NAMALWA (cell line): ENCODE measurements at regions not wholly inside any gene's neighbourhood (a gene's known extent, or its start where the extent isn't known, plus 50 kb on each side); places are given as distances from the start of the nearest gene placed in this dataset.
"Not testable (repeated sequence)": the region's sequence is repeated elsewhere in the genome, so short reads cannot be mapped to it uniquely, and the experiment has no call there.

ENCODE experiments used
- DNase-seq: peaks from one replicate; pipeline ENCODE4 v3.0.0-alpha.2; 2015; ENCODE audit warnings: low spot score

DNA sequence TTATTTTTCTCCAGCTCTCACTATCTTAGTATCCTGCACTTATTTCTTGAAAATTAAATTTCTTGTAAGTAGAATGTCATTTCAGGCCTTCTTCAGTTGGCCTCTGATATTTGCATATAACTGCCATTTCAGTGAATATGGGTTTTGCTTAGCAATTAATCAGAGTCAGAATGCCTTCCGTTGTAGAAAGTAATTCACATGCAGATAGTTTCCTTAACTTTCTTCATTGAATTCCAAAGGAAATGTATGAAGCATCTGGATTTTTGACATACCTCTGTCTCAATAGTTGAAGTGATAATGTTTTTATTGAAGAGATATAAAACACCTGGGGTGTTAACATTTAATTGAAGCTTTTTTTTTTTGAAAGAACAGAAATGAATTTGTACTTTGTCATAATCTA, 914.1 kb upstream of the NXPH2 start:
- DNase-seq = no peak

DNA sequence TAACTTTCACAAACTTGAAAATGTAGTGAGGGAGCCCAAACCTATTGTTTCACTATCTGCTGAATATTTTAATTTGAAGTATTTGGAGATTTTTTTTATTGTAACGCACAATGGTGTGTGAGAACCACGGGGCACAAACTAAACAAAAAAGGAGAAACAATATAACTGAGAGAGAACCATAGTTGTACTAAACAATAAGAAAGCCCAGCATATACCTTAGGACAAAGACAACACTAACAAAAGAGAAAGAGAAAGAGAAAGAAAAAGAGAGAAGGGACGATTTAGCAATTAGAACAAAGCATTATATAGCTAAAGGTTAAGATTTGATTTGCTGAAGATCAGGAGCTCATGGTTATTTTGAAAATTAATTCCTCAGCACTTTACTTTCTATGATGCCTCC, 906.0 kb upstream of the NXPH2 start:
- no peak for DNase-seq

DNA sequence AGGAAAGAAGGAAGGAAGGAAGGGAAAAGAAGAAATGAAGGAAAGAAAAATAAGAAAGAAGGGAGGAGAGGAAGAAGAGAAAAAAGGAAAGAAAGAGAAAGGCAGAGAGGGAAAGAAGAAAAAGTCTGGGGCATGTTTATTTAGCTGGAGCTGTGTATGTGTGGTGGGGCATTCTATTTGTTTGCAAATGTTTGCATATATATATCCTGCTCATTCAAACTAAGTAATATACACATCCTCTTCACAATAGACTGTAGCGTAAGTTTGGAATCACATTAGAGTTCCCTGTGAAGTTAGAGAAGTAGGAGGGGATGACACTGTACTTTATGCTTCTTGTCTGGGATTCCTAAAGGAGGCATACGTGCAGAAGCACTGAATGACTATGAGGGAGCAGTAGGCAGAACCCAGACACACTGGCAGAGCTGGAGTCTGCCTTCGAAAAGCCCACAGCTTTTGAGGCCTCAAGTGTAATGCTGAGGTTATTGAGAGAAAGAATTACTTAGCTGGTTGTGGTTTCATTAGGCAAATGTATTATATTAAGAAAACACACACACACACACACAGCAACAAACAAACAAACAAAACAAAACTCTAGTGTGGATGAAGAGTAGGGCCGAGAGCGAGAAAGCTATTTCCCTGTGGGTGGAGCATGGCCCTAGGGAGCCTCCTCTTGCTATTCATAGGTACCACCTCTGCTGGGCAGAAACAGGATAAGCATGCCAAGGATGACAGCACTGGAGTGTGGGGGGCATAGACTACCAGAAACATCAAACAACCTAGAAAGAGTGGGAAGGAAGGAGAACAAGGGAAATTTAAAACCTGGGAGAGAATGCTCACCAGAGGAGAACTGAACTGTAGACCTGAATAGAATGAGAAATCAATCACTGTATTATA, 905.1 kb upstream of the NXPH2 start:
- DNase-seq = no peak

DNA sequence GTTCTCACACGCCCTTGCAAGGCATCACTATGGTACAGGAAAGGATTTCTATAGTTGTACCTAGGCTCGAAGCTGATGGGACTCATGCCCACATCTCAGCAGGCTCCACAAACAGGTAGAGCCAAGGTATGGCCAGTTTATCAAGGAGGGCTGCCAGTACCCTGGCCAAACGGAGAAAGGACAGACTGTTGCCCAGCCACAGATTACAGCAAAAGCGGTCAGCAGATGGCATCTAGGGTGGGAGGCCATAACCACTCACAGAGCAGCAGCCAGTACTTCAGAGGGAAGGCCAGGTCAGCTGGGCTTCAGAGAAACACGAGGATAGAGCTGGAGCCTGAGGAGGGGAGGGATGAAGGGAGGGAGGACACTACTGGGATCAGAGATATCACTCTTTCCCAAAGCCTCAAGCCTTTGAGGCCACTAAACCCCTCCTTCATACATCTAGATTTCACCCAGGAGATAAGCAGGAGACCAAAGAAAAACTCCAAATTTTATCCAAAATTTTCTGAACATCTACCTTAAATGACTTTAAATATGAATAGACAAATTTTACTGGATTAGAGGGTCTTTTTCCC, 904.2 kb upstream of the NXPH2 start:
- no peak for DNase-seq

DNA sequence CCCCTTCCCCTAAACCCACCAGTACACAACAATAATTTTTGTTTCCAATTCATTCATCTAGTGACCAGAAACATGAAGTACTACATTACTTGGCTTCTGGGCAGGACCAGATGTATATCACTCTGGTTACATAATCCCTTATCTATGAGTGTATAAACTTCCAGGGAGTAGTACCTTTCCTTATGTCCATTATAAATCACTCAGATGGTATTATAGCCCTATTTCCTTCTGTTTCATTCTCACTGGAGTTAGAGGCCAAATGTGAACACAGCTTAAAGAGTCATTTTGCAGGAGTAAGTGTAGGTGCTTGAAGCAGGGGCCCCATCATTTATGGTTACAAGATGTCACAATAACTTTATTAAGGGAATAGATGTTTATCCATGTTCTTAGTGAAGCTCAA, 894.4 kb upstream of the NXPH2 start:
- DNase-seq = no peak

DNA sequence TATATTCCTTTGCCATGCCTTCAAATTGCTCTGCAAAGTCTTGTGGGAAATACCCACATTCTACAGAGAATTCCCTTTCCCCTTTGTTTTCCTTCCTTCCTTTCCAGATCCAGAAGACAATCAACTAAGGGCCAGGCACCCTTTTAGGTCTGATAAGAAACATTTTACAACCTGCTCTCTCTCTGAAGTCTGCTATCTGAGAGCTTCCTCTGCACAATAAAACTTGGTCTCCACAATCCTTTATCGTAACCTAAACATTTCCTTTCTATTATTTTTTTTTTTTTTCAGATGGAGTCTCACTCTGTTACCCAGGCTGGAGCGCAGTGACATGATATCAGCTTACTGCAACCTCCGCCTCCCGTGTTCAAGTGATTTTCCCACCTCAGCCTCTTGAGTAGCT, 893.3 kb upstream of the NXPH2 start:
- DNase-seq = not testable (repeated sequence)

DNA sequence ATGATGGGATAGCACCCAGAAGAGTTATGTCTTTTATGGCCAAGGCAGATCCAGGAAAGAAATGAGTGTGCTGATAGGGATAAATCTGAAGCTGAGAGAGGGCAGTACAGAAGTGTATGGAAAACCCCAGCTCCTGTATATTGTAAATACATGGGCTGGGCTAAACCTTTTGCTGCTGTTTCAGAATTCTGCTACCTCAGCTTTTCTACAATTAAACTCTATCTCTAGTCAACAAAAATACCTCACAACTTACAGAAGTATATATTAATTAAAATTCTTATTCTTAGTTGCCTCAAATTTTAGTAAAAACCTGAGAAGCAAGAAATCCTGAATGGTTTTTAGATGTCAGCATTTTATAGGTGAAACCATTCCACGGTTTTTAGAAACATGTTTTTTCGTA, 889.5 kb upstream of the NXPH2 start:
- DNase-seq = no peak

DNA sequence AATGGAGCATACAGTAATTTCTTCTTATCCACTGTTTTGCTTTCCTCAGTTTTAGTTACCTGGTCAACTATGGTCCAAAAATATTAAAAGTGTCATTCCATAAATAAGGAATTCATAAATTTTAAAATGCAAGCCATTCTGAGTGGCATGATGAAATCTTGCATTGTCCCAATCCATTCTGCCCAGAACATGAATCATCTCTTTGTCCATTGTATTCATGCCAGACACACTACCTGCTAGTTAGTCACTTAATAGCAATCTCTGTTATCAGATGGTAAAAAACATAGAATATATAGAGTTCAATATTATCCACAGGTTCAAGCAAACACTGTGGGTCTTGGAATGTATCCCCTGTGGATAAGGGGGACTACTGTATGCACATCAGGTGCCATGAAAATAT, 872.2 kb upstream of the NXPH2 start:
- no peak for DNase-seq

DNA sequence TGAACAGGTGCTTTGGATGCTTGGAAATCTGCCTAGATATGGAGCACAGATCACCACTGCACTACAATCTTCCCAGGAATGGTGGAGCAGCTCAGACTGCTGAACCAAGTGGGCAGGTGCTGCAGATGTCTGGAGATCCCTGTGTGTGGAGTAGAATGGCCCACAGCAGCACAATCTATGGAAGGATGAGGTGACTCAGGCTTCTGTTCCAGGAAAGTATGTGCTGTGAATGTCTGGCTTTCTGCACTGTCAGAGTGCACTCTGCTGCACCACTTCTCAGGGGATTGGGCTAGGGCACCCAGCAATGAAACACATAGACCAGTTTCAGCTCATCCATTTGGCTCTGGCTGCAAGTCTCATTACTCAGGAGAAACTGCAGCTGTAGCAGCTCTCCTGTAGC, 865.4 kb upstream of the NXPH2 start:
- DNase-seq = no peak

DNA sequence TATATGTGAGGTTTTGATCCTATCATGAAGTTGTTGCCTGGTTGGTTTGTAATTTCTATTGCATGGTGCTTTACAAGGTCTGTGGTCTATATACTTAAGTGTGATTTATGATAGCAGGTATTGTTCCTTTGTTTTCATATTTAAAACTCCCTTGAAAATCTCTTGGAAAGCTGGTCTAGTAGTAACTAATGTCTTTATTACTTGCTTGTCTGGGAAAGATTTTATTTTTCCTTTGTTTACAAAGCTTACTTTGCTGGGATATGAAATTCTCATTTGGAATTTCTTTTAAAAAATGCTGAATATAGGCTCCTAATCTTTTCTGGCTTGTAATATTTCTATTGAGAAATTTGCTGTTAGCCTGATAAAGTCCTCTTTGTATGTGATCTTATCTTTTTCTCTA, 862.9 kb upstream of the NXPH2 start:
- DNase-seq = no peak

DNA sequence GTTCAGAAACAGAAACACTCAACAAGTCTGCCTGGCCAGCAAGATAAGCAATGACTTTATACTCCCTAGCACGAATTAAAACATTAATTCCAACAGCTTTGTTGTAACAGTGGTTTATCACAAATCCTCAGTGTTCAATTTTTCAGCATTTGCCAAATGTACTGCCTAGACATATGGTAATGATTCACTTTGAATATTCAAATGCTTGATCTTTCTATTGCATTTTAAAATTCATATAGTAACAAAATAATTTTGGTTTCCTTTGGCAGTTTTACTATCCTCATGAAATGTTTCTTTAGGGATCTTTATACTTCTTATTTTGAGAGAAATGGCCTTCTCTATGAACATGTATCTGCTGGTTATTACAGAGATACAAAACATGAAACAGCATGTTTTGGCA, 851.8 kb upstream of the NXPH2 start:
- DNase-seq = no peak

DNA sequence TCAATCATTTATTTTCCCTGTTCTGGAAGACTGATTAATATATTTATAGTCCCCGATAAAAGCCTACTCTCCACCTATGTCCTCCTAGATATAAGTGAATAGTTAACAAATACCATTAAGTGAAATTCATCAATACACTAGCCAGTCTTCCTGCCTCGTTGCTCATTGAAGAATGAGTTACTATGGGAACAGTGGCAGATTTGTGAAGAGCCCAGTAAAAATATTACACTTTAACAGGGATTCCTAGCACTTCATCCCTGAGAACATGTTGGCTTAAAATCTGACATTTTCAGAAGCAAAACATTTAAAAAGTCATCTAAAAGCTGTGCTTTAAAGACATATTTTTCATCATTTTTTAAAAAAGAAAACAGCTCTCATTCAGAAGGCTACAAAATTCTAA, 848.7 kb upstream of the NXPH2 start:
- no peak for DNase-seq

DNA sequence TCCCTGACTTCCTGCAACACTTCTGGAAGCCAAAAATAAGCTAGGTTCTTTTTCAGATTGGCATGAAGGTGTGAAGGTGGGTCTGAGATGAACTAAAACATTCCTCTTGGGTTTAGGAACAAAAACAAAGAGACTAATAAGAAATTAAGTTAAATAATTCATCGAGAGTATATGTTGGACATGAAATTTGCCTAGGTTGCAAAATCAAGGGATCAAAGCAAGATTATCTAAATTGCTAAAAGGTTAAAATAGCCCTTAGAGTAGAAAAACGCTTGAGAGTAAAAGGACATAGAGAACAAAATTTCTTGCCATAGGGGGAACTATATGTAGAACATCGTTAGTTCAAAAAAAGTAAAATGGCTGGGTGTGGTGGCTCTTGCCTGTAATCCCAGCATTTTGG, 845.9 kb upstream of the NXPH2 start:
- no peak for DNase-seq

DNA sequence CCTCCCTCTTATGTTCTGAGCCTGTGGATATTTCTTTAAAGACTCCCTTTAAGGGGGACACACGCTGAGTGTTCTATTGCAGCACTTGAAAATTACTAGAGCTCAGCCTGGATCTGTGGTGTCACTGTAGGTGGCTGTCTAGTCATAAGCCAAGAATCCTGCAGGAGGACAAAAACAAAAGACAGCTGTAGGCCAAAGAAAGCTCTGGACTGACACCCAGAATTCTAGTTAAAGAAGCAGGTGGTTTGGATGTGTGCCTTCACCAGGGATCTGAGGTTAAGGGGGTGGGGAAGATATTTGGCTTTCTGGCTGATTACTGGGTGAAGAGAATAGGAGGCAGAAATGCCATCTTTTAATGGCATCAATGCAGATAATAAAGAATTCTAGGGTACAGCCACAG, 842.5 kb upstream of the NXPH2 start:
- no peak for DNase-seq

DNA sequence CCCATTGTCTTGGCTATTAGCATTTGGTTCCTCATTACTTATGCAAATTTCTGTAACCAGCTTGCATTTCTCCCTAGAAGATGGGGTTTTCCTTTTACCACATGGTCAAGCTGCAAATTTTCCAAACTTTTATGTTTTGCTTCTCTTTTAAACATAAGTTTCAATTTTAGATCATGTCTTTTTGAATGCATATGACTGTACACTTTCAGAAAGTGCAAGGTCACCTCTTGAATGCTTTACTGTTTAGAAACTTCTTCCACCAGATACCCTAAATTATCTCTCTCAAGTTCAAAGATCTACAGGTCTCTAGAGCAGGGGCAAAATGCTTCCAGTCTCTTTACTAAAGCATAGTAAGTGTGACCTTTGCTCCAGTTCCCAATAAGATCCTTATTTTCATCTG, 837.6 kb upstream of the NXPH2 start:
- no peak for DNase-seq

DNA sequence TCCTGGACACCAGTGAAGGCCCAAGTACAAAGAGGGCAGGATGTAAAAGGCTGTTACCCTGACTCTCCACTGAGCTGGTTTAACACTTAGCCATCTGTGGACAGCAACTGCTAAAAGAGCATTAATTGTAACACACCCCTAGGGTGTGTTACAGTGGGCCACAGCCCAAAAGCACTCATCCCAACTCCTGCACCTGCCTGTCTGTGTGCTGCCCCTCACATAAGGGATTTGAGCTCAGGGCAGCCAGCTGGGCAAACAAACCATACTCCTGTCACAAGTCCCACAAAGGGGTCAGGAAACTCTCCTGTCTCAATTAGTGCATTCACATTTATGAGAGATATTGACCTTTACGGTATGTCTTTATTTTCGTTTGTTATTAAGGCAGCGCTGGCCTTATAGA, 833.1 kb upstream of the NXPH2 start:
- no peak for DNase-seq

DNA sequence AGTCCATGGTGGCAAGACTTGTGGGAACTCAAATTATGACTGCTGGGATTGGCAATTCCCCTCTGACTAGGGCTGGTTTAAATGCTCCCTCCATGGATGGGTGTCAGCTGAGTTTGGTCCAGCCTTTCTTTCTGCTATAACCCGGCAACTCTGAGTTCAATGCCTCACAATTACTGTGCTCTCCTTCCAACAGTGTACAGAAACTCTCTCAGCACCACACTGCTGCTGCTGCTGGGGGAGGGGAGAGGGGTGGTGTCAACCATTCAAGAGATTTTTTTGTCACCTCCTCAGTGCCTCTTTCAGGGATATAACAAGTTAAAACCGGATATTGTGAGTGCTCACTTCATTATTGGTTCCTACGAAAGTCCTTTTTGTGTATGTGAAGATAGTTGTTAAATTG, 830.3 kb upstream of the NXPH2 start:
- DNase-seq = no peak

DNA sequence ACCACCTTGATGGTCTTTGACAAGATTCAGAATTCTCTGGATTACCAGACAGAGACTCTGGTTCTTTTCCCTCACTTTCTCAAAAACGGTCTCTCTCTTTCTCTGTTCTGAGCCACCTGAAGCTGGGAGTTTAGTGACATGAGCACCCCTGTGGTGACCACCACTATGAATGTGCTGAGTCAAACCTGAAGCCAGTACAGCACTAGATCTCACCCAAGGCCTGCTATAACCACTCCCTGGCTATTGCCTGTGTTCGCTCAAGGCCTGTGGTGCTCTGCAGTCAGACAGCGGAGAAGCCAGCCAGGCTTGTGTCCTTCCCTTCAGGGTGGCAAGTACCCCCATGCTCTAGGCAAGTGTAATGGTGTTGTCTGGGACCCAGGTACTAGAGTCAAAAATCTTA, 828.9 kb upstream of the NXPH2 start:
- DNase-seq = no peak

DNA sequence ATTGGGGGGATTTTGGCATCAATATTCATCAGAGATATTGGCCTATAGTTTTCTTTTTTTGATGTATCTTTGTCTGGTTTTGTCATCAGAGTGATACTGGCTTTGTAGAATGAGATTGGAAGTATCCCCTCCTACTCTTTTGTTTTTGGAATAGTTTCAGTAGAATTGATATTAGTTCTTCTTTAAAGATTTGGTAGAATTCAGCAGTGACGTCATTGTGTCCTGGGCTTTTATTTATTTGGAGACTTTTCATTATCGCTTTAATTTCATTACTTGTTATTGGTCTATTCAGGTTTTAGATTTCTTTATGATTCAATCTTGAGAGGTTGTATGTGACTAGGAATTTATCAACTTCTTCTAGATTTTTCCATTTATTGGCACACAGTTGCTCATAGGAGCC, 825.5 kb upstream of the NXPH2 start:
- no peak for DNase-seq

DNA sequence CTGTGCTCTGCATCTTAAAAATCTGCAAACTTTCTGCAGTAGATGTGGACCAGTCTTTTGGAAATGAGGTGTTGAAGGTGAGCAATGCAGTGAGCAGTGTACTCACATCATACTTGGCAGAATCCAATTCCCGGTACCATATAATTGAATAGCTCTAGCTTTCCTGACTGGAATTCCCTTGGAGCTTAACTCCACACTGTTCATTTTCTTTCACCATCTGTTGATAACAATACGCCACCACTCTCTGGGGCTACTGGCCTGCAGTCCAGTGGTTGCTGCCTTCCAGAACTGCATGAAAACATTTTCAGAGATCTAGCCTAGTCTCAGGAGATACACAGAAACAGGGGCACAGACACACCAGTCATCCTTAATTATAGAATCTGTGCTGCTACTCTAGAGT, 820.0 kb upstream of the NXPH2 start:
- no peak for DNase-seq

DNA sequence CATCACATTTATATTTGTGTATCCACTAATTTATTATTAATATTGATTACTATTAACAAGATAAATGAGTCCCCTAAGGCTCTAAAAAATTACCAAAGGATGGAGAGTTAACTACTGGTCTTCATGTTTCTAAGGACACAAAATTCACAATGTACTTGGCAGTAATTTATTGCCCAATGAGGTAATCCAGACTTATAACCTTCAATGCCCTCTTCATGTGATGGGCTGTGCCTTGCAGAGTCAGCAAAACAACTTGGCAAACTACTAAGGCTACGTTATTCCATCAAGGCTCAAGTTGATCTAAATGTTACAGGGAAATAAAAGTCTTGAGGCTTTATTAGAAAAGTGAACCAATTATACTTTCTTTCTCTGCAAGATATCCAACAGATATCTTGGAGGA, 804.9 kb upstream of the NXPH2 start:
- DNase-seq = no peak

DNA sequence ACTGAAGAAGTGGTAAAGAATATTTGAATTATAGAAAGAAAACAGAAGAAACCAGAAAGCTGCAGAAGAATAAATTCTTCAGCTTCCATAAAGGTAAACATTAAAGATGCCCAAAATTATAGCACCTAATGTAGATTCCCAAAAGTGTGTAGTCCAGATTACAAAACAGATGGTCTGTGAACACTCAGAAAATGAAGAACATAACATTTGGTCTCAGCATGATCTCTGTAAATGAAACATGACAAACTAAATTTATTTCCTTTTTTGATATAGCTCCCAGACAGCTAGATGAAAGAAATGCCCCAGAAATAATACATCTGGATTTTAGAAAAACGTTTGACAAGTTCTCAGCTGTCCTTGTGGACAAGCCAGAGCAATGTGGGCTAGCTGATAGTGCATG, 794.2 kb upstream of the NXPH2 start:
- no peak for DNase-seq

DNA sequence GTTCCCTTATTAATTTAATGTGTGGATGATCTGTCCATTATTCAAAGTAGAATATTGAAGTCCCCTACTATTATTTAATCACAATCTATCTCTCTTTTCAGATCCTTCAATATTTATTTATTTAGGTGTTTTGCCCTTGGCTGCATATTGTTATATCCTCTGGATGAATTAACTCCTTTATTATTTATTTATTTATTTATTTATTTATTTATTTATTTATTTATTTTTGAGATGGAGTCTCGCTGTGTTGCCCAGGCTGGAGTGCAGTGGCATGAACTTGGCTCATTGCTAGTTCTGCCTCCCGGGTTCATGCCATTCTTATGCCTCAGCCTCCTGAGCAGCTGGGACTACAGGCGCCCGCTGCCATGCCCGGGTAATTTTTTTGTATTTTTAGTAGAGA, 776.6 kb upstream of the NXPH2 start:
- no peak for DNase-seq

DNA sequence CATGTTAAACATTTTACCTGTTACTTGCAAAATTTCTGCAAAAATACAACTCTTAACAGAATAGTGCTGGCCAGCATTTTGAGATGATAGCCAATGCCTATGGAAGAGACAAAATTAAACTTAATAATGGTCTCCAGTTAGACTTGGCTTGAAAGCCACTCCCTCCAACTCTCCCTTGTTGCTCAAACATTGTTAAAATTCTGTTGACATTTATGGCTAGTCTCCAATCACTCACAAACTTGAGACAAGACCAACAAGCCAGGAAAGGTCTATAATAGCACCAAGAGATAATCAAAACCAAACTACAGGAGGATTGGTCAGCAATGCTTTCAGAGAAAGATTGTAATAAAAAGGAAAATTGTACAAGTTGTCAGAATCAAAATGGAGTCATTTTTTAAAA, 770.7 kb upstream of the NXPH2 start:
- DNase-seq = no peak
